Transverse colon (tissue), 3 donors: ENCODE measurements at regions not wholly inside any gene's neighbourhood (a gene's known extent, or its start where the extent isn't known, plus 50 kb on each side); places are given as distances from the start of the nearest gene placed in this dataset.
"Not testable (repeated sequence)": the region's sequence is repeated elsewhere in the genome, so short reads cannot be mapped to it uniquely, and the experiment has no call there.

Source experiments
- POLR2A ChIP-seq: fragments of 450-650 bp; IDR thresholded peaks from one replicate; pipeline ENCODE4 v1.6.1; 2016; ENCODE audit warnings: antibody characterized with exemption, mild to moderate bottlenecking, moderate library complexity
- TF ChIP-seq, protein P1 (sequence below), 5 experiments: fragments of 200-600 bp in 3 of 5; fragments of 450-650 bp in 2 of 5; sonication (generic) in 3 of 5; IDR thresholded peaks; 1 replicate in 2 of 5; 2 replicates in 3 of 5; pipeline ENCODE4 v1.5.1; 2016 to 2017; ENCODE audit warnings: antibody characterized with exemption in 5 of 5, inconsistent platforms in 3 of 5, mild to moderate bottlenecking in 2 of 5, moderate library complexity in 1 of 5

DNA sequence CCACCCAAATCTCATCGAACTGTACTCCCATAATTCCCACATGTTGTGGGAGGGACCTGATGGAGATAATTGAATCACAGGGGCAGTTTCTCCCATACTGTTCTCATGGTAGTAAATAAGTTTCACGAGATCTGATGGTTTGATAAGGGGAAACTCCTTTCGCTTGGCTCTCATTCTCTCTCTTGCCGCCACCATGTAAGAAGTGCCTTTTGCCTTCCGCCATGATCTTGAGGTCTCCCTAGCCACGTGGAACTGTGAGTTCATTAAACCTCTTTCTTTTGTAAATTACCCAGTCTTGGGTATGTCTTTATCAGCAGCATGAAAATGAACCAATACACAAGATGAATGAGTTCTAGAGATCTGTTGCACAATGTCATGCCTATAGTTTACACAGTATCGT is 82.5 kb downstream of the SETD4 start:
- TF ChIP-seq, protein P1, sequence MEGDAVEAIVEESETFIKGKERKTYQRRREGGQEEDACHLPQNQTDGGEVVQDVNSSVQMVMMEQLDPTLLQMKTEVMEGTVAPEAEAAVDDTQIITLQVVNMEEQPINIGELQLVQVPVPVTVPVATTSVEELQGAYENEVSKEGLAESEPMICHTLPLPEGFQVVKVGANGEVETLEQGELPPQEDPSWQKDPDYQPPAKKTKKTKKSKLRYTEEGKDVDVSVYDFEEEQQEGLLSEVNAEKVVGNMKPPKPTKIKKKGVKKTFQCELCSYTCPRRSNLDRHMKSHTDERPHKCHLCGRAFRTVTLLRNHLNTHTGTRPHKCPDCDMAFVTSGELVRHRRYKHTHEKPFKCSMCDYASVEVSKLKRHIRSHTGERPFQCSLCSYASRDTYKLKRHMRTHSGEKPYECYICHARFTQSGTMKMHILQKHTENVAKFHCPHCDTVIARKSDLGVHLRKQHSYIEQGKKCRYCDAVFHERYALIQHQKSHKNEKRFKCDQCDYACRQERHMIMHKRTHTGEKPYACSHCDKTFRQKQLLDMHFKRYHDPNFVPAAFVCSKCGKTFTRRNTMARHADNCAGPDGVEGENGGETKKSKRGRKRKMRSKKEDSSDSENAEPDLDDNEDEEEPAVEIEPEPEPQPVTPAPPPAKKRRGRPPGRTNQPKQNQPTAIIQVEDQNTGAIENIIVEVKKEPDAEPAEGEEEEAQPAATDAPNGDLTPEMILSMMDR (IDR thresholded peaks at IDR 0.05): not testable (repeated sequence)
- not testable (repeated sequence) for TF ChIP-seq POLR2A
